Left lobe of liver (tissue), 2 donors: ENCODE measurements at regions not wholly inside any gene's neighbourhood (a gene's known extent, or its start where the extent isn't known, plus 50 kb on each side); places are given as distances from the start of the nearest gene placed in this dataset.
"Not testable (repeated sequence)": the region's sequence is repeated elsewhere in the genome, so short reads cannot be mapped to it uniquely, and the experiment has no call there.

Source experiments
- ATAC-seq: fragments of 200-7000 bp; cut with Tn5 transposase; one replicate; pipeline ENCODE4 v1.9.1; 2020; ENCODE audit warnings: mild to moderate bottlenecking, moderate library complexity
- DNase-seq: peaks from one replicate; pipeline ENCODE4 v3.0.0-alpha.2; 2020; ENCODE audit warnings: low spot score
- donor health status: DM: no; HTN: no; CAD: no; lungs with moderate emphysema.
- donor health status: DM: no; HTN: yes; CAD: no.

DNA sequence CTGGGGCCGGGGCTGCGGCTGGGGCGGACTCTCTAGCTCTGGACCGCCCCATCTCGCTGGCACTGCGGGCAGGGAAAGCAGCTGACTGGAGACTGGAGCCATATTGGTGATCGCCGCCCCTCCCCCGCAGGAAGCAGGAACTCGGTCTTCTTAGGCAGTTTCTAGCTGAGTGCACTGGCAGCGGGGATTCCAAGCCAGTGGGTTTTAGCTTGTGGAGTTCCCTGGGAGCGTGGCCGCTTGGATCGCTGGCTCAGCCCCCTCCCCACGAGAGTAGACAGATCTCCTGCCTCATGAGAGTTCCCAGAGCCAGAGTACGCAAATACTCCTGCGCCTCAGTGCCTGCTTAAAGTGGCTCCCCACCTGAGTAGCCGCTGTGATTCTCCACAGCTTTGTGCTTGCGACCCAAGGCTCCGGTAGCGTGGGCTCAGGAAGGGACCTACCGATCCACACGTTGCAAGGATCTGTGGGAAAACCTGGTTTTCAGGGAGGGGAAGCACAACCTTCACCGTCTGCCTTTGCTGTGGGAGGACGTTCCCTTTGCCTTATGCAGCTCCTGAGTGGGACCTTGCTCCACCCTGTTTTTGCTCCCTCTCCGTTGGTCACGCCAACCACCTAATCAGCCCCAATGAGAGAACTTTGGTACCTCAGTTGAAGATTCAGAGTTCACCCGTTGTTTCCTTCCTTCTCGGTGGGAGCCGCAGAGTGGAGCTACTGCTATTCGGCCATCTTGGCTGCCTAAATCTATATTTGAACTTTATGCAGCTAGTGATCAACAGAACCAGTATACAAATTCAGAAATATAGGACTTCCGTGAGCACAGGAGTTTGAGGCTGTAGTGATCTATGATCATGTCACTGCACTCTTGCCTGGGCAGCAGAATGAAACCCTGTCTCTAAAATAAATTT lies 803.9 kb upstream of the PCDH10 start:
- ATAC-seq (no peak), DNase-seq (no peak)

DNA sequence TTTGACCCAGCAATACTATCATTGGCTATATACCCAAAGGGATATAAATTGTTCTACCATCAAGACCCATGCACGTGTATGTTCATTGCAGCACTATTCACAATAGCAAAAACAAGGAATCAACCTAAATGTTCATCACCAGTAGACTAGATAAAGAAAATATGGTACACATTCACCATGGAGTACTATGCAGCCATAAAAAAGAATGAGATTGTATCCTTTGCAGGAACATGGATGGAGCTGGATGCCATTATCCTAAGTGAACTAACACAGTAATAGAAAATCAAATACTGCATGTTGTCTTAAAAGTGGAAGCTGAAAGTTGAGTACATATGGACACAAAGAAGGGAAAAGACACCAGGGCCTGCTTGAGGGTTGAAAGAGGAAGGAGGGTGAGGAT lies 803.1 kb upstream of the PCDH10 start:
- no peak for ATAC-seq
- no peak for DNase-seq

DNA sequence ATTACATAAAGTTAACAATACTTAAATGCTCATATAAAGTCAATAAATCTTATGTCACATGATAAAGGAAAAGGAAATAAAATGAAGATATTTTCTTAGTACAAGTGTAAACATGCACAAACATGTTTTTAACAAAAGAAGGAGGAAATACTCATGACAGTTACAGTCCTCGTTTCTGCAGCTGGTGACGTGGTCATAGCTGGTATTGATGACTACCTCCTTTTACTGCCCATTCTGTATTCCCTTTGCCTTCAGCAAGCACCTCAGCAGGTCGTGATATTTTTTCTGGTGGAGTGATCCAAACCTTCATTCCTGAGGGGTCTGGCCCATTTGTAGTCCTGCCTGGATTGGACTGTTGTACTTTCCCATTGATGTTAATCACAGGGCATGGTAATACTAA lies 797.5 kb upstream of the PCDH10 start:
- DNase-seq, ATAC-seq: not testable (repeated sequence)

DNA sequence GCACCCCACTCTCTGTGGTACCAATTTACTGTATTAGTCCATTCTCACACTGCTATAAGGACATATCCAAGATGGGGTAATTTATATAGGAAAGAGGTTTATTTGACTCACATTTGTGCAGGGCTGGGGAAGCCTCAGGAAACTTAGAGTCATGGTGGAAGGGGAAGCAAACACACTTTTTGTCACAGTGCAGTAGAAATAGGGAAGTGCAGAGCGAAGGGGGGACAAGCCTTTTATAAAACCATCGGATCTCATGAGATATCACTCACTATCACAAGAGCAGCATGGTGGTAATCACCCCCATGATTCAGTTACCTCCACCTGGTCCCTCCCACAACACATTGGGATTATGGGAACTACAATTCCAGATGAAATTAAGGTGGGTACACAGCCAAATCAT lies 766.9 kb upstream of the PCDH10 start:
- no peak for ATAC-seq
- DNase-seq, result no peak

DNA sequence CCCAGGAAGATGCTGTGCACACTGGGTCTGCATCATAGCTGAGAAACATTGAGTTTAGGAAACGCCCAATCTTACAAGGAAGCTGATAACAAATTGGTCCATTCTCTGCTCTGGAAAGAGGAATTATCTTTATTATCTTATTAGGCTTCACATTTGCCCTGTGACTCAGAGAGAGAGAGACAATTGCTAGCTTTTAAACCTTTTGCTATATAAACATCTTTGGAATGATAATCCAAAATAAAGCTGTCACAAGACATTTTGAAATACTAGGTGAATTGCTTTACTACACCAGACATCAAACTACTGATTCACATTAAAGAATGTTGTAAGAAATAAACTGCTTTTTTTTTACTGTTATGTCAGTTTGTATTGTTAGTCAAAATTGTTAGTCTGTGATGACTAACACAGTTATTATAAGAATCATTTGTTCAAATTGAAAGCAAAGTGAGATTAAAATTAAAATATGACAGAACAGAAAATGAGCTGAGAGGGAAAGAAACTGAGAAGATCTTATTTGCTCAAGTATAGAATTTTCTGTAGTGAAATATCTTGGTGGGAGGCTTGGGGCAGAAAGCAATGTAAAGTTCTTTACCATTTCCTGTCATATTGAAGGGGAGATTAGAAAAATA lies 765.4 kb upstream of the PCDH10 start:
- DNase-seq (no peak), ATAC-seq (no peak)

DNA sequence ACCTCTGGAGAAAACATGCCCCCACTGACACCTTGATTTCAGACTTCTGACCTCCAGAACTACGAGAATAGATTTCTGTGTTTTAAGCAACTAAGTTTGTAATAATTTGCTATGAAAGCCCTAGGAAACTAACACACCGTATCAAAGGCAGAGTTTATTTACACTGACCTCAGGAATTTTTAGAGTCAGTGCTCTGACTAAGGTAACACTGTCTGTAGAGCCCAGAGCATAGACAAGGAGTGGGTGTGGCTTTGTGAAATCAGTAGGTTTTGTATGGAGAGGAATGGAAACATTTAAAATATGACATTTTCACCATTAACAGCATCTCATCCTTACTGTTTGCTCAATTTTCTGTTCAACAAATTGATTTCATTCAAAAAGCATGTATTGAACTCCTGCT lies 764.4 kb upstream of the PCDH10 start:
- DNase-seq (no peak), ATAC-seq (no peak)

DNA sequence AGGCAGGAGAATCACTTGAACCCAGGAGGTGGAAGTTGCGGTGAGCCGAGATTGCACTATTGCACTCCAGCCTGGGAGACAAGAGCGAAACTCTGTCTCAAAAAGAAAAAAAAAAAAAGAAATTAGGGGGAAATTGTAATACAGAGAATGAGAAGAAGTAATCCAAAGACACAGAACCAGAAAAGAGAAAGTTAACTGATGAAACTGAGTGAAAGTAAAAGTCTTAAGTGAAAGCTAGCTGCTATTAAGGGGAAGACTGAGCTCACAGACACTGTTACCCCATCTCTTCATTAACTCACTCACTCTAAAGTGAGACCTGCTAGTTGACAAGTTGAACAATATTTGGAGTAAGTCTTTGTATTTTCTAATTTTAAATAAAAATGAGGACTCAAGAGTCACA lies 763.0 kb upstream of the PCDH10 start:
- DNase-seq, result no peak
- no peak for ATAC-seq

DNA sequence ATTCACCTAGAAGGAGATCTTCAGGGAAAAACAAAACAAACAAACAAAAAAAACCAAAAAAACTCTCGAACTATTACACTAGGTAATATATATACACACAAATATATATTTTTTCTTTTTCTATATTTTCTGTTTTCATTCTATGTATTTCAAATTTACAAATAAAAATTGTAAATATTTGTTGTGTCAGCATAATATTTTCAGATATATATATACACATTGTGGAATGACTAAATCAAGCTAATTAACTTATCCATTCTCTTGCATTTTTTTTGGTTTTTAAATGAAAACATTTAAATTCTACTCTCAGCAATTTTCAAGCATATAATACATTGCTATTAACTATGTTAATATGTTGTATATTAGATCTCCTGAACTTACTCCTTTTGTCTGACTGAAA lies 762.0 kb upstream of the PCDH10 start:
- DNase-seq, result no peak
- ATAC-seq, result no peak

DNA sequence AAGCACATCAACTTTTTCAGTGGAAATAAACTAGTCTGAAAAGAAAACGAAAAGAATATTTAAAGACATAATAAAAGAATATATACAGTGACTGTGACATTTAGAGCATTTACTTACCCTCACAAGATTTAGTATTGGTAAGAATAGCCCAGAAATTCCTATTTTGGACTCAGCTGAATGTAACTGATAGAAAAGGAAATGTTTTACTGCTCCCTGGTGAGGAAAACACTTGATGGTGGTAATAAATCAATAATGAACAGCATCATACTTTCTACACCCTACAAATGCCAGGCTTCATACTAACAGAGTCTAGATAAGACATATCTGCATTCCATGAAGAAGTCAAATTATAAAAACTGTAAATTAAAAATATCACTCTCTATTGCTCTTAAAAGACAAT lies 753.5 kb upstream of the PCDH10 start:
- no peak for DNase-seq
- ATAC-seq, result no peak

DNA sequence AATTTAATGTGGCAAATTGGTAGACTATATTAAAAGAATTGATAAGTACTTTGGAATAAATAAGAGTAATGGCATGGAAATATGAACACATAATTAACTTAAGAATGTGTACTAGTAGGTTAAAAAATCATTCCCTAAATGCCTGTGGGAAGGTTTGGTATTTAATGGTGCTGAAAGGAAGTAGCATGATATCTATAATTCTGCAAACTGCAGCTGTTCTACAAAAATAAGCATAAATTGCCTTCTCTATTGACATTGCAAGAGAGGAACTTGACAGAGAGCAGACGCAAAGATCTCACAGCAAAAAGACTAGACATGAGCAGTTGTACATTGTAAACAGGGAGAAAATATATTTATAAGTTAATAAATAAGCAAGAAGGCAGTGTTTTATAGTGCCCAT lies 752.5 kb upstream of the PCDH10 start:
- DNase-seq (no peak), ATAC-seq (no peak)

DNA sequence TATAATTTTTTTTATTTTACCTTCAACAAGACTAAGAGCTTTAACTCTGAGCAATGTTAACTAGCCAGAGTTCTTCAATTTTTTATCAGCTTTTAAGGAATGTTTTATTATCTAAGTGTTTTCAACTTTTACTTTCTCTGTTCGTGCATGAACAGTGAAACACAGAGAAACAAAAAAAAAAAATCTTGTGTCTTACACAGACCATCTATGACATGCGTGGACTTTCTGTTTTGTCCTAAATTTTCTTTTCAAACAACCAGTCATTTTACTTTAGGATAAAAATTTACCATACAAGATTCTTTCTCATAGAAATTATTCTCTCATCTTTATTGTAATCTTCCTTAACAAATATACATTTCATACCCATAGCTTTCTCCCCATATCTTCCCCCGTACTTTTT lies 731.9 kb upstream of the PCDH10 start:
- no peak for ATAC-seq

DNA sequence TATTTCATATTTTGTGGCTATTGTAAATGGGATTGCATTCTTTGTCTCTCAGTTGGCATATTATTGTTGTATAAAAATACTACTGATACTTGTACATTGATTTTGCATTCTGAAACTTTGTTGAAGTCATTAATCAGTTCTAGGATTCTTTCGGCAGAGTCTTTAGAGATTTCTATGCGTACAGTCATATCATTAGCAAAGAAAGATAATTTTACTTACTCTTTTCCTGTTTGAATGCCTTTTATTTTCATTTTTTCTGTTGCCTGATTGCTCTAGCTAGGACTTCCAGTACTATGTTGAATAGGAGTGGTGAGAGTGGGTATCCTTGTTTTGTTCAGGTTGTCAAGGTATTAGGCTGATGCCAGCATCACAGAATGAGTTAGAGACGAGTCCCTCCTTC lies 722.0 kb upstream of the PCDH10 start:
- no peak for ATAC-seq
- DNase-seq, result no peak

More for the DNA sequence above, 731.9 kb upstream of the PCDH10 start:
- no peak for DNase-seq

DNA sequence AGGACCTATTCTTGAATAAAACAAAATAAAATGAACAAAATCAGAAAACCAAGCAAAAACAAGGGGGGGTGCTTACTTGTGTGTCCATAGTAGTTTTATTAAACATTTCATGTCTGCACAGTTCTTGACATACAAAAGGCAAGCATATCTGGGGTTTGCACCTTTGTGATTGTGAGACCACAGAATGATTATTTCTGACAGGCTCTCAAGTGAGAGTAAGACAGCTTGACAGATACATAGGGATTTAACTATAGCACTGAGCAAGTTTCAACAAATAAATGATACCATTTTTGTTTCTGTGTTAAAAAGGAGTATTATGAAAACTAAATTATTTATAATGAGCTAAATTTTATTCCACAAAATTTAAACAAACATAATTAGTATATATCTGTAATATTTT lies 712.0 kb upstream of the PCDH10 start:
- no peak for ATAC-seq

DNA sequence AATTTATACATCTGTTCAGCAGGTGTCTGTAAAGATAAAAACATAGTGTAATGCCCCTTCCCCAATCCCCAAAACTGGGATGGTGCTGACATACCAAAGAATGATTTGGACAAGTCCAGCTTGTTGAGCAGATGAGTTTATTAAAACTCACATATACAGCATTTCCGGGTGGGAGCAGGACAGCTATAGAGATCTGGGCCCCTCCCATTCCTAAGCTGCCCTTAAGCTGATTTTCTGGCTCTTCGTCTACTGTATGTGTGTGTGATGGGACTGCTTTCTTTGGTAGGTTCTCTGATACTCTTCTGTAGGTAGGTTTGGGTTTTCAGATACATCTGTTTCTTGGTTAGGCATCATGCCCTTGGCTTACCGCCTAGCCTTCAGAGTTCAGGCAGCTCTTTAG lies 703.7 kb upstream of the PCDH10 start:
- DNase-seq, result no peak
- no peak for ATAC-seq

More for the DNA sequence above, 712.0 kb upstream of the PCDH10 start:
- no peak for DNase-seq

DNA sequence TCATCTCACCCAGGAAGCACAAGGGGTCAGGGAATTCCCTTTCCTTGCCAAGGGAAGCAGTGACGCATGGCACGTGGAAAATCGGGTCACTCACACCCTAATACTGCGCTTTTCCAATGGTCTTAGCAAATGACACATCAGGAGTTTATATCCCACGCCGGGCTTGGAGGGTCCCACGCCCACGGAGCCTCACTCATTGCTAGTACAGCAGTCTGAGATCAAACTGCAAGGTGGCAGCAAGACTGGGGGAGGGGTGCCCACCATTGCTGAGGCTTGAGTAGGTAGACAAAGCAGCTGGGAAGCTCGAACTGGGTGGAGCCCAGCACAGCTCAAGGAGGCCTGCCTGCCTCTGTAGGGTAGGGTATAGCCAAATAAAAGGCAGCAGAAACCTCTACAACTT lies 691.1 kb upstream of the PCDH10 start:
- not testable (repeated sequence) for ATAC-seq, DNase-seq

DNA sequence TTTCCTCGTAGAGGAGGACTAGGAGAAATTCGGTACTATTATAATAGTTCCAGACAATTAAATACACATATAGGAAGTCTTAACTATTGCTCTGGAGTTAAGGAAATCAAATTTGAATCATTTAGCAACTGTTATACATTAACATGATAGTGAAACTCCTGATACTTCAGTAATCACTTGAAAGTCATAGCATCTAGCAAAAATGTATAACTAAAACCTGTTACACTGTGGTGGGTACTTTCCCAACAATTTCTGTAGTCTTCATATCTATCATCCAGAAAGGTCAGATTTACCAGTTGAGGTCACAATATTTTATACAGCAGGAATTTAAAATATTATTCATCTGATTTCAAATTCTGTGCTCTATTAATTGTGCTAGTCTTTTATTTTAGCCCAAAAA lies 669.6 kb upstream of the PCDH10 start:
- DNase-seq, result no peak
- ATAC-seq, result no peak

DNA sequence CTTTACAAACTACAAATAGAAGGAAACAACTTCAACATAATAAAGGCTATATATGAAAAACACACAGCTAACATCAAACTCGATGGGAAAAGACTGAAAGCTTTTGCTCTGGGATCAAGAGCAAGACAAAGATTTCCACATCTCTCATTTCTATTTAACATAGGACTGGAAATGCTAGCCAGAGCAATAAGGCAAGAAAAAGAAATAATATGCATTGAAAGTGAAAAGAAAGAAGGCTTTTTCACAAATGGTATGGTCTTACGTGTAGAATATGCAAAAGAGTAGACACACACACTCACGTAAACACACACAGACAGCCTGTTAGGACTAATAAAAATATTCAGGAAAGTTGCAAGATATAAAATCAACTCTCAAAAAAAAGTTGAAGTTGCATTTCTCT lies 660.5 kb upstream of the PCDH10 start:
- DNase-seq (no peak), ATAC-seq (no peak)

DNA sequence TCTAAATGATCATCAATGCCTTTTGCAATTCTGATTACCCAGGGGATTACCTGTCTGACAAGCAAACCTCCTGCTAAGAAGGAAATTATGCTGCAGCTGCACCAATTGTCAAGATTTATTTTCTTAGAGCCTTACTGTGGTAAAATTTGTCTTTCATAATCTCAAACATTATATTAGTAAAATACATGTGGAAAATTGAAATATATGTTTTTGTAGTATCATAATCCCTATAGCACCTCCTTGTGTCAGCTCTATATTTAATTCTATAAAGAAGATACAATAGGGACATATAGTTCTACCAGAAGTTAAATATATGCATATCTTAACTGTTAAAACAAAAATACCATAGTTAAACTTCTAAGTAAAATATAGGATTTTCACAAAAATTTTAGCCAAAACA lies 655.6 kb upstream of the PCDH10 start:
- ATAC-seq, result no peak
- DNase-seq, result no peak

DNA sequence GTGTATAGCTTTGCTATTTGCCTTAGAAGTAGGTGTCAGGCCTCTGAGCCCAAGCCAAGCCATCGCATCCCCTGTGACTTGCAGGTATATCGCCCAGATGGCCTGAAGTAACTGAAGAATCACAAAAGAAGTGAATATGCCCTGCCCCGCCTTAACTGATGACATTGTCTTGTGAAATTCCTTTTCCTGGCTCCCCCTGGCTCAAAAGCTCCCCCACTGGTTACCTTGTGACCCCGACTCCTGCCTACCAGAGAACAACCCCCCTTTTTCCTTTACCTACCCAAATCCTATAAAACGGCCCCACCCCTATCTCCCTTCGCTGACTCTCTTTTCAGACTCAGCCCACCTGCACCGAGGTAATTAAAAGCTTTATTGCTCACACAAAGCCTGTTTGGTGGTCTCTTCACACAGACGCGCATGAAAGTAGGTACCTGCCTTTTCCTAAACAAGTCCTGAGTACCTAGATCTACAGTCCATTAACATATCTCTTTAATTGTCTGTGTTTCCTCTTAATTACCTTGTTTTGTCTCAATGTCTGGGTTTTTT lies 653.8 kb upstream of the PCDH10 start:
- not testable (repeated sequence) for ATAC-seq, DNase-seq

DNA sequence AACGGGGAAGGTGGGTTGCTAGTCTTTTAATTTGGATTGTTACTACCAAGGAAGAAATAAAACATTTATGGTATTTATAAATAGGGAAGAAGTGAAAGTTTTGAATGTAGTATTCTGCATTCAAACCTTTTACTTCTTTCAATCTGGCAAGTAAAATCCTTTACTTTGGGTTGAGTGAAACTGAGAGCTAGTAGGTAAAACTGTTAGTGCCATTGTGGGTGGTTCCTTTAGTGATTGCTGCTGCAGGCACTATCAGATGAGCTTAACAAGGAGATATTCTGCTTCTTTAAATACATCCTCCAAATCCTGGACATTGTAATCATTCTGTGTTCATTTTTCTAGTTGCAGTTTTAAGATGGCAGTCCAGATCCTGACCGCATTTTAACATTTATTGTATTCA lies 650.9 kb upstream of the PCDH10 start:
- no peak for ATAC-seq
- DNase-seq, result no peak

DNA sequence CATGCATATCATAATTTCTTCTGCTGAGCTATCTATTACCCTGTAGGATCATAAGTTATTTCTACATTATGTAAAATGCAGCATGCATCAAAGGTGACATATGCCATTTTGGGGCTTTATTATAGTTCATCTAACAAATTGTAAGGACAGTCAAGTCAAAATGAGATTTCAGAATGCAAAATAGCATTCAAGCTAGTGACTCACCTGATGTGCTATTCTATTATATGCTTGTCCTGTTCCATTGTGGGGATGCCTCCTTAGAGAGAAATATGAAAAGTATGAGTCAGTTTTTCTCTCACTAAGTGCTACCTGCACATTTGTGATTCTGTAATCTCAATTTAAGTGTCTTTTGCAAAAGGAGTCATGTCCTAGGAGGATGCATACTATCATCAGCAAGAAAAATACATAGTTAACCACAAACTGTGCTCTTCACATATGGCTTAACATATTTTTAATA lies 647.0 kb upstream of the PCDH10 start:
- ATAC-seq (no peak), DNase-seq (no peak)

DNA sequence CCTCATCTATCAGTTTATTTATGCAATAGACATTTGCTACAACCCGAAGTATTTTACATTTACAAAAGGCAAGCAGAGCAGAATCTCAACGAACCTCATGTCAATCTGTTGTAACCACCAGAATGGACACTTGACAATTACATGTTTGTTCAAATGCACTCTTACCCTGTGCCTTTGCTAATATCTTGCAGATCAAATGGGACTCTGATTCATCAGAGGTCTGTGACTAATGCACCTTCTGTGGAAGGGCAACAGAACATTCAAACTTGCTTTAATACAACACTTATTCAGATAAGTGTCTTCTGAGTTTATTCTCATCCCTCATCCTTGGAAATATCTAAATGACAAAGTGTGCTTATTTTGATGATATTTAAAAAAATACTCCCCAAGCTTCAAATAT lies 644.7 kb upstream of the PCDH10 start:
- DNase-seq, result no peak
- ATAC-seq, result no peak
